B cell (primary cell): ENCODE measurements at regions not wholly inside any gene's neighbourhood (a gene's known extent, or its start where the extent isn't known, plus 50 kb on each side); places are given as distances from the start of the nearest gene placed in this dataset.

Experiments
- ATAC-seq: fragments of 200-7000 bp; cut with Tn5 transposase; one replicate; pipeline ENCODE4 v1.10.0; 2021; ENCODE audit warnings: low read depth, mild to moderate bottlenecking, moderate number of reproducible peaks, moderate library complexity
- CTCF ChIA-PET: fragments of 350-600 bp; sonication (Branson Sonifier 250); formaldehyde crosslinking; loops from one replicate; lab custom pipeline; 2021; ENCODE audit warnings: antibody characterized with exemption, inconsistent platforms; lab: Charles Lee
- POLR2A ChIA-PET: fragments of 350-600 bp; sonication (Branson Sonifier 250); formaldehyde crosslinking; loops from one replicate; lab custom pipeline; 2021; ENCODE audit warnings: antibody characterized with exemption; lab: Charles Lee
- DNase-seq: peaks from one replicate; pipeline ENCODE4 v3.0.0; 2013
- H2AFZ ChIP-seq: 2 replicates; pipeline ENCODE4 v1.6.1; 2012; ENCODE audit warnings: mild to moderate bottlenecking, low read depth, low read length; ENCODE audit not compliant: insufficient read depth, poor library complexity, severe bottlenecking
- H3K27ac ChIP-seq, 2 donors: 1 replicate in 1 of 2; 2 replicates in 1 of 2; pipeline ENCODE4 v1.5.1; 2012 to 2013; ENCODE audit warnings: low read length in 2 of 2, mild to moderate bottlenecking in 2 of 2, moderate library complexity in 1 of 2
- H3K27me3 ChIP-seq, 4 experiments: fragments of 200-600 bp in 1 of 4; sonication (generic) in 1 of 4; replicated peaks in 1 of 4; 1 replicate in 2 of 4; 2 replicates in 2 of 4; pipeline versions ENCODE4 v1.6.1 to v1.7.0; 2013 to 2016; ENCODE audit warnings: low read length in 3 of 4, mild to moderate bottlenecking in 2 of 4, mixed read lengths in 1 of 4, moderate library complexity in 1 of 4; ENCODE audit not compliant: insufficient read depth in 4 of 4, control insufficient read depth in 3 of 4; ENCODE audit errors: control extremely low read depth in 1 of 4
- H3K36me3 ChIP-seq, 2 experiments: replicated peaks in 1 of 2; 1 replicate in 1 of 2; 2 replicates in 1 of 2; pipeline versions ENCODE4 v1.6.1 to v1.7.1; 2013; ENCODE audit warnings: low read length in 1 of 2; ENCODE audit not compliant: insufficient read depth in 2 of 2, control insufficient read depth in 1 of 2; ENCODE audit errors: control extremely low read depth in 1 of 2, extremely low read depth in 1 of 2
- H3K4me1 ChIP-seq, 2 donors: fragments of 200-600 bp in 1 of 2; sonication (generic) in 1 of 2; 1 replicate in 1 of 2; 2 replicates in 1 of 2; pipeline versions ENCODE4 v1.5.1 to v1.6.1; 2013 to 2017; ENCODE audit warnings: low read length in 2 of 2; ENCODE audit not compliant: control insufficient read depth in 2 of 2, insufficient read depth in 2 of 2
- H3K4me2 ChIP-seq: replicated peaks from 2 replicates; pipeline ENCODE3; 2012; ENCODE audit warnings: mild to moderate bottlenecking, low read depth, low read length; ENCODE audit not compliant: poor library complexity, severe bottlenecking
- H3K4me3 ChIP-seq, 5 experiments: fragments of 200-600 bp in 1 of 5; sonication (generic) in 1 of 5; 1 replicate in 3 of 5; 2 replicates in 2 of 5; pipeline versions ENCODE4 v1.5.1 to v1.7.0; 2011 to 2016; ENCODE audit warnings: low read length in 4 of 5, mild to moderate bottlenecking in 4 of 5, low read depth in 2 of 5, control low read depth in 1 of 5, moderate library complexity in 1 of 5; ENCODE audit not compliant: insufficient read depth in 1 of 5; ENCODE audit errors: control extremely low read depth in 1 of 5, extremely low read depth in 1 of 5
- H3K79me2 ChIP-seq: fragments of 200-600 bp; sonication (generic); one replicate; pipeline ENCODE4 v1.6.0; 2016; ENCODE audit warnings: low read length; ENCODE audit not compliant: control insufficient read depth, insufficient read depth
- H3K9ac ChIP-seq: fragments of 200-600 bp; sonication (generic); 2 replicates; pipeline ENCODE4 v1.6.1; 2017; ENCODE audit warnings: mild to moderate bottlenecking, low read length, moderate library complexity
- H3K9me3 ChIP-seq, 3 donors: one replicate each; pipeline versions ENCODE4 v1.6.1 to v1.7.1; 2013; ENCODE audit warnings: low read length in 2 of 3; ENCODE audit not compliant: control insufficient read depth in 2 of 3, insufficient read depth in 1 of 3; ENCODE audit errors: control extremely low read depth in 1 of 3
- H4K20me1 ChIP-seq: 2 replicates; pipeline ENCODE4 v1.6.0; 2012; ENCODE audit warnings: mild to moderate bottlenecking, low read length; ENCODE audit not compliant: insufficient read depth, control insufficient read depth, poor library complexity, severe bottlenecking
- H3K27ac Mint-ChIP-seq: one replicate; pipeline ENCODE4 v1.8.0; 2021; ENCODE audit warnings: mixed read lengths
- H3K27me3 Mint-ChIP-seq: one replicate; pipeline ENCODE4 v1.8.0; 2021; ENCODE audit warnings: mixed read lengths
- H3K4me1 Mint-ChIP-seq: one replicate; pipeline ENCODE4 v1.8.0; 2021; ENCODE audit warnings: mixed read lengths
- H3K4me3 Mint-ChIP-seq: one replicate; pipeline ENCODE4 v1.8.0; 2021; ENCODE audit warnings: mixed read lengths
- H3K9me3 Mint-ChIP-seq: one replicate; pipeline ENCODE4 v1.8.0; 2022; ENCODE audit warnings: mixed read lengths; ENCODE audit not compliant: insufficient read depth
- CTCF ChIP-seq: fragments of 200-600 bp; IDR thresholded peaks from one replicate; pipeline ENCODE4 v1.8.0; 2022; ENCODE audit warnings: antibody characterized with exemption, mild to moderate bottlenecking
- EZH2 ChIP-seq: IDR thresholded peaks from 2 replicates; pipeline ENCODE4 v1.6.1; 2012; ENCODE audit warnings: borderline replicate concordance, low read depth, mild to moderate bottlenecking, moderate library complexity, low read length; ENCODE audit not compliant: insufficient read depth, poor library complexity, severe bottlenecking
- WGBS: methylation state at CpG from one replicate; pipeline ENCODE4 v1.1.5; 2013; ENCODE audit warnings: missing lambda C conversion rate; ENCODE audit not compliant: insufficient coverage; 5-methylcytosine and 5-hydroxymethylcytosine counted together
- intact Hi-C: fragments of 100-400 bp; cut with micrococcal nuclease; formaldehyde crosslinking; loops from one replicate; pipeline ENCODE4 v1.10.0; 2022

GRCh38 chr17:12592941-12593340 is 72.7 kb upstream of the MYOCD start:
- TF ChIP-seq CTCF (no peak), EZH2 (no peak)
- Histone ChIP-seq H3K27ac (no peak overlapping the region), H3K79me2 (no peaks in the 10 kb centered on the region), H3K27me3 (no peaks in the 10 kb centered on the region), H3K4me3 (no peak overlapping the region), H3K9ac (no peak overlapping the region), H3K9me3 (no peaks in the 10 kb centered on the region), H2AFZ (no peak overlapping the region), H3K4me2 (no peak overlapping the region), H4K20me1 (no peaks in the 10 kb centered on the region), H3K36me3 (no peaks in the 10 kb centered on the region), H3K4me1 (no peaks in the 10 kb centered on the region)
- POLR2A ChIA-PET, result no interaction called here
- DNase-seq, result no peak
- Mint-ChIP-seq H3K4me1 (no peaks in the 10 kb centered on the region), H3K27me3 (no peaks in the 10 kb centered on the region), H3K9me3 (no peaks in the 10 kb centered on the region), H3K27ac (no peak overlapping the region), H3K4me3 (no peak overlapping the region)
- intact Hi-C loops, result no loop called here
- 83% methylated on average over 1 of the region's 3 CpGs for WGBS
- CTCF ChIA-PET, result no interaction called here
- no peak for ATAC-seq

GRCh38 chr17:12596961-12597360 is 68.7 kb upstream of the MYOCD start:
- ChIA-PET POLR2A (no interaction called here), CTCF (no interaction called here)
- Histone ChIP-seq H3K27ac (no peak overlapping the region), H2AFZ (no peak overlapping the region), H3K79me2 (no peaks in the 10 kb centered on the region), H3K27me3 (no peaks in the 10 kb centered on the region), H3K4me2 (no peak overlapping the region), H3K9ac (no peak overlapping the region), H3K4me1 (no peaks in the 10 kb centered on the region), H3K9me3 (no peaks in the 10 kb centered on the region), H3K4me3 (no peak overlapping the region), H4K20me1 (no peaks in the 10 kb centered on the region), H3K36me3 (no peaks in the 10 kb centered on the region)
- Mint-ChIP-seq H3K27ac (no peak overlapping the region), H3K4me1 (no peaks in the 10 kb centered on the region), H3K4me3 (no peak overlapping the region), H3K27me3 (no peaks in the 10 kb centered on the region), H3K9me3 (no peaks in the 10 kb centered on the region)
- no peak for DNase-seq
- intact Hi-C loops, result no loop called here
- 76% methylated on average over 2 of the region's 11 CpGs for WGBS
- no peak for ATAC-seq
- TF ChIP-seq CTCF (no peak), EZH2 (no peak)
